ENCODE measurements at regions not wholly inside any gene's neighbourhood (a gene's known extent, or its start where the extent isn't known, plus 50 kb on each side); places are given as distances from the start of the nearest gene placed in this dataset.

DNA sequence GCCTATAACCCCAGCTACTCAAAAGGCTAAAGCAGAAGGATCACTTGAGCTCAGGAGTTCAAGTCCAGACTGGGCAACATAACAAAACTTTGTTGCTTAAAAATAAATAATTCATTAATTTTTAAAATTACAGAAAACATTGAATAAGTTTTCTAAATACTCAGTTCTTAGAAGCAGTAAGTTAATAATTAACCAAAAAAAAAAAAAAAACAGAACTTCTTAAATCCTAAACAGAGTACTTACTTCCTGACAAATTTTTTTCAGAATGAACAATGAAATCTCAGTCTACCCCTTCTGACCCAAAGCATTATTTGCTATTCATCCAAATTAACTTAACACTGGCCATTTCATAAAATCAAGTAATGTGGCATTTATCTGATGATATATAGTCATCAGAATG, 65.4 kb upstream of the ARHGAP32 start:
- H3K79me2 ChIP-seq (ENCODE audit: insufficient read depth, low read length), result peaks cover 5% of the 10 kb centered on the region; the same call in 1 of the 2 replicates
- no peak overlapping the region for H3K4me2 ChIP-seq (ENCODE audit: insufficient read depth, insufficient read length, low read length)
- Mint-ChIP-seq H3K4me1 (peaks cover 66 to 85% of the 10 kb centered on the region in 2 experiments), H3K27me3 (ENCODE audit: low read depth) (no peaks in the 10 kb centered on the region), H3K4me3 (no peak overlapping the region), H3K36me3 (ENCODE audit: insufficient read depth in 1 of 3, low read depth in 3 of 3) (no peaks in the 10 kb centered on the region), H3K9me3 (no peaks in the 10 kb centered on the region), H3K27ac (no peak overlapping the region)
- no peak overlapping the region for H2BK5ac ChIP-seq (ENCODE audit: insufficient read length, low read length)
- no peak overlapping the region for H3K23ac ChIP-seq (ENCODE audit: insufficient read length, low read depth, low read length)
- no peak overlapping the region for H3K9ac ChIP-seq (ENCODE audit: extremely low read depth, insufficient read length, low read length)
- H2AFZ ChIP-seq (ENCODE audit: low read length), result no peak overlapping the region
- H2BK20ac ChIP-seq (ENCODE audit: low read depth, low read length, poor library complexity, severe bottlenecking), result no peak overlapping the region
- H2BK12ac ChIP-seq (ENCODE audit: insufficient read length, low read depth, low read length), result no peak overlapping the region
- no peak overlapping the region for H4K91ac ChIP-seq (ENCODE audit: insufficient read length, low read depth, low read length)
- no peak overlapping the region for H3K4ac ChIP-seq (ENCODE audit: low read depth, low read length)
- DNase-seq, result no peak
- no peaks in the 10 kb centered on the region for H3K79me1 ChIP-seq (ENCODE audit: insufficient read depth, low read depth, low read length, poor library complexity, severe bottlenecking)
- no peak overlapping the region for H3T11ph ChIP-seq (ENCODE audit: low read length)
- H2AK5ac ChIP-seq (ENCODE audit: insufficient read length, low read length), result no peak overlapping the region
- no peak overlapping the region for H4K8ac ChIP-seq (replicated peaks; ENCODE audit: insufficient read length, low read depth, low read length)
- no peak overlapping the region for H3K56ac ChIP-seq (ENCODE audit: insufficient read length, low read depth, low read length)
- no peaks in the 10 kb centered on the region for H4K20me1 ChIP-seq (ENCODE audit: control insufficient read depth, insufficient read depth, insufficient read length)
- H3K4me1 ChIP-seq (ENCODE audit: insufficient read depth, low read length), result peaks cover 6% of the 10 kb centered on the region
- H3K14ac ChIP-seq (ENCODE audit: insufficient read depth, low read length), result no peak overlapping the region
- no peak overlapping the region for H2BK120ac ChIP-seq (ENCODE audit: low read depth, low read length, poor library complexity, severe bottlenecking)
- no peak overlapping the region for H3K18ac ChIP-seq (ENCODE audit: insufficient read length, low read depth, low read length)
- no peak overlapping the region for H2BK15ac ChIP-seq (ENCODE audit: low read depth, low read length)
- no peak overlapping the region for H3K27ac ChIP-seq (ENCODE audit: insufficient read length, low read depth, low read length)
- no peaks in the 10 kb centered on the region for H3K27me3 ChIP-seq (ENCODE audit: insufficient read depth, low read length)
- no peaks in the 10 kb centered on the region for H3K9me3 ChIP-seq (ENCODE audit: control insufficient read depth, low read depth, low read length)
- TF ChIP-seq, protein P1, sequence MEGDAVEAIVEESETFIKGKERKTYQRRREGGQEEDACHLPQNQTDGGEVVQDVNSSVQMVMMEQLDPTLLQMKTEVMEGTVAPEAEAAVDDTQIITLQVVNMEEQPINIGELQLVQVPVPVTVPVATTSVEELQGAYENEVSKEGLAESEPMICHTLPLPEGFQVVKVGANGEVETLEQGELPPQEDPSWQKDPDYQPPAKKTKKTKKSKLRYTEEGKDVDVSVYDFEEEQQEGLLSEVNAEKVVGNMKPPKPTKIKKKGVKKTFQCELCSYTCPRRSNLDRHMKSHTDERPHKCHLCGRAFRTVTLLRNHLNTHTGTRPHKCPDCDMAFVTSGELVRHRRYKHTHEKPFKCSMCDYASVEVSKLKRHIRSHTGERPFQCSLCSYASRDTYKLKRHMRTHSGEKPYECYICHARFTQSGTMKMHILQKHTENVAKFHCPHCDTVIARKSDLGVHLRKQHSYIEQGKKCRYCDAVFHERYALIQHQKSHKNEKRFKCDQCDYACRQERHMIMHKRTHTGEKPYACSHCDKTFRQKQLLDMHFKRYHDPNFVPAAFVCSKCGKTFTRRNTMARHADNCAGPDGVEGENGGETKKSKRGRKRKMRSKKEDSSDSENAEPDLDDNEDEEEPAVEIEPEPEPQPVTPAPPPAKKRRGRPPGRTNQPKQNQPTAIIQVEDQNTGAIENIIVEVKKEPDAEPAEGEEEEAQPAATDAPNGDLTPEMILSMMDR (conservative IDR thresholded peaks at IDR 0.05), result no peak
- no peak overlapping the region for H4K5ac ChIP-seq (ENCODE audit: insufficient read length, low read depth, low read length)
- no peaks in the 10 kb centered on the region for H3K23me2 ChIP-seq (ENCODE audit: insufficient read length, low read depth, low read length, poor library complexity, severe bottlenecking)

Measured in H9 (cell line).